GM21717 (cell line): ENCODE measurements at regions not wholly inside any gene's neighbourhood (a gene's known extent, or its start where the extent isn't known, plus 50 kb on each side); places are given as distances from the start of the nearest gene placed in this dataset.

Experiments used
- ATAC-seq: cut with Tn5 transposase; IDR thresholded peaks from one replicate; pipeline ENCODE4 v1.9.1; 2021; ENCODE audit warnings: mild to moderate bottlenecking, moderate library complexity; ENCODE audit not compliant: unreplicated experiment

DNA sequence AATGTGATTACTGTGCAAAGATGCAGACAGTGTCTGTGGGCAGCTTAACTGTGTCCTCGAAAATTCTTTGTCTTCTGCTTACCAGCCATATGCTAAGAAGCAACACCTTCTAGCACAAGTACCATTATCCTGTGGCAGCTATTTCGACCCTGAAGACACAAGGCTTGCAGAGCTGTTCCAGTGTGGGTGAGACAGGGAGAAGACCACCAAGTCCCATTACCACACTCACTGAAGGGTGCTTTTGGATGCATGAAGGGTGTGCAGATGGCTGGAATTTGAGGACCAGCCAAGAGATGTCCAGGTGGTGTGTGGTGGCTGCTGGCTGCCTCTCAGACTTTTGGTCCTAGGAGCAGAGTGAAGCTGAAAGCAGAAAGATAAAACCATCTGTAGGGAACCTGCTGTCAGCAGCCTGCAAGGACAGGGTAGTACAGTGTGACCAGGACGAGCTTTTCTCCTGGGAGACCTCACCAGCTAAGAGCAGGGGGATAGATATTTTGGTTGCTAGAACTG lies 161.8 kb downstream of the ICE1 start:
- ATAC-seq, result no peak

DNA sequence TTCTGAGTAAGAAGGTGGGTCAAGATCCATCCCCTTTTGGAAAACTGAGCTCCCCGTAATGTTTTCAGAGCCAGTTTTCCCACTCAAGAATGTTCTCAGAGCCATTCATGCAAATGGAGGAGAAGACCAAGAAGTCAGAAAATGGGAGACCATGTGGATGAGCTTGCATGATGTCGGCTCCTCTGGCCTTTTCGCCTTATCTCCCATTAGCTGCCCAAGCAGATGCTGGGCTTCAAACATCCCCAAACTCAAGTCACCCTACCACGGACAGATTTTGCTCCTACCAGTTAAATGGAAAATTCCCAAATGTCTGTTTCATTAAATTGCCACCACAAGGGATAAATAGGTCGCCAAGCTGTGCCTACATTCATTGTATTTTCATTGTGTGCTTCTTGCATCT lies 161.4 kb downstream of the ICE1 start:
- ATAC-seq, result no peak

GRCh38 chr5:5583023-5583765 lies 160.7 kb downstream of the ICE1 start:
- ATAC-seq, result no peak

DNA sequence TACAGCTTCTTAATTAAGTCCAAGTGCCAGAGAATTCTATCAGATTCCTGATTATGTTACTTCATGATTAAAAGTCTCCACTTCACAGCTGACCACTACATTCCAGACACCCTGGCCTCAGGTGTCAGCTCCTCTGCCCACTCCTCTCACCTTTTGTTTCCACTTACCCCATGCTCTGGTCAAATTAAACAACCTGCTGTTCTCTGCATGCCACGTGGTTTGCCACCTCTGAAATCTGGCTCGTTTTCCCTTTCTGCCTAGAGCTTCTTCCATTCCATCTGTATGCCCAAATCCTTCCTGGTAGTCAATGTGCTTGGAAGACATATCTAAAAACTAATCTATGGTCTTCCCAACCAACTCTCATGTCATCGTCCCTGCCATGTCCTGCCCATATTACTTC lies 158.6 kb downstream of the ICE1 start:
- no peak for ATAC-seq

DNA sequence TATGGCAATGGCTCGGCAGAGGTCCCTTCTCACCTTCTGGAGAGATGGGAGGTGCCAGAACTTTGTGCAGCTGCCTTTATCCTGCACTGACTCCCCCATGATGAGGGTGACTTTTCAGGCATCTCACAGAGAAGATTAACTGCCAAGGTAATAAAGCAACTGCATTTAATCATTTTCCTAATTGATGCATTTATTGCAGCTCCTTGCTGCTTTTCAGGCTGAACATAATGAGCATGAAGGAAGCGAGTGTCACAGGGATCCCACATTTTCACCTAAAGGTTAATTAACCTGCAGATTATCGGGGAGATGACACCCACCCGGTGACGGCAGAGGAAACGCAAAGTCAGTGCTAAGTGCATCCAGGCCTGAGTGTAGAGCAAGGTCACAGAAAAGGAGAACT lies 154.3 kb downstream of the ICE1 start:
- ATAC-seq, result no peak

DNA sequence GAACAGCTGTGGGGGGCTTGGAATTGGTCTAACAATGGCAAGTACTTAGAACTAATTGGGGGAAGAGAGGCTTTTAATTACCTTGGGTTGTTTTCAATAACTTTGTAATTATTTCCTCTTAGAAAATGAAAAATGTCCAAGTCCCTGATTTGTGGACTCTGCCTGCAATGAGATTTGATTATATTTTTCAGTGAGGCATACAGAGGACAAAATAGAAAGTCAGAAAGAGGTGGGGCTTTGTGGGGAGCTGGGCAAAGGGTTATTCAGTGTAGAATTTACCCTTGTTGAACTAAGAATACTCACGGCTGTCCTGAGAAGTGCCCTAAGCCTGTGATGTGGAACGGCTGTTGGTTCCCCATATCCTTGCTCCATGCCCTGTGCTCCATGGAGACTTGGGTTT lies 153.0 kb downstream of the ICE1 start:
- ATAC-seq, result no peak

GRCh38 chr5:5573798-5574380 lies 151.4 kb downstream of the ICE1 start:
- ATAC-seq, result no peak

- no peak for ATAC-seq
Measured at GRCh38 chr5:5572976-5573797, 150.7 kb downstream of the ICE1 start.

GRCh38 chr5:5572010-5572865 lies 149.8 kb downstream of the ICE1 start:
- ATAC-seq, result no peak

- ATAC-seq, result no peak
Measured at GRCh38 chr5:5570646-5571045, 148.2 kb downstream of the ICE1 start.

- no peak for ATAC-seq
Measured at GRCh38 chr5:5564898-5565297, 142.4 kb downstream of the ICE1 start.

GRCh38 chr5:5560016-5560415 lies 137.5 kb downstream of the ICE1 start:
- ATAC-seq, result no peak

GRCh38 chr5:5558638-5559527 lies 136.4 kb downstream of the ICE1 start:
- ATAC-seq, result no peak

- ATAC-seq, result no peak
Measured at GRCh38 chr5:5558102-5558501, 135.6 kb downstream of the ICE1 start.

DNA sequence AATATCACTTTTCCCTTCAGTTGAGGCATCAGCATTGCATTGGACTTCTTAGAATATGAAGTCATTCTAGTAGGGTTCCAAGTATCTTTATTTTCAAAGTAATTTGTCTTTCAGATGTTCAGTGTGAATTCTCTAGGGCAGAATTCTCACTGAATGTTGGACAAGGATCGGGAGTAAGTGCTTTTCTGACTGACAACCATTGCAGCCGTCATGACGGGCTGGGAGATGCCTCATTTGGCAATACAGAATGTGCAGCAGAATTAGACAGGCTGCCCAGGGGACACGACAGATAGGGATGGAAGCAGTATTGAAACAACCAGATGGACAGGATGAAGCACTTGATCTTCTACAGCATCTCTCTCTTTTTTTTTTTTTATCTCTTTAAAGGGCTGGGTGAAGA lies 129.0 kb downstream of the ICE1 start:
- ATAC-seq, result no peak

DNA sequence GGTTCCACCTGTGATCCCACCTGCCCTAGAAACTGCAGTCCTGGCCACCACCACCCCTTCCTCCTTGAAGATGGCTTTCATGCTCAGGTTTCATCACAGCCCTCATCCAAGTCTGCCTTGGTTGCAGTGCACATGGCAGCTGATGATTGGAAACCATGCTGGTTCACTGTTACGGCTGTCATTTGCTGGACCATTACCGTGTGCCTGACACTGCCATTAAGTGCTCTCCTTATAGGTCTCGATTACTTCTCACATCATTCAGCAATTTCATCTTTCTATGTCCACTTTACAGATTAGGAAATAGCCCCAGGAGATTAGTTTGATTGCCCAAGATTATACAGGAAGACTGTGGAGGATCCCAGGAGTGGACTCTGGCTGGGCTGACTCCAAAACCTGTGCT lies 123.9 kb downstream of the ICE1 start:
- no peak for ATAC-seq

DNA sequence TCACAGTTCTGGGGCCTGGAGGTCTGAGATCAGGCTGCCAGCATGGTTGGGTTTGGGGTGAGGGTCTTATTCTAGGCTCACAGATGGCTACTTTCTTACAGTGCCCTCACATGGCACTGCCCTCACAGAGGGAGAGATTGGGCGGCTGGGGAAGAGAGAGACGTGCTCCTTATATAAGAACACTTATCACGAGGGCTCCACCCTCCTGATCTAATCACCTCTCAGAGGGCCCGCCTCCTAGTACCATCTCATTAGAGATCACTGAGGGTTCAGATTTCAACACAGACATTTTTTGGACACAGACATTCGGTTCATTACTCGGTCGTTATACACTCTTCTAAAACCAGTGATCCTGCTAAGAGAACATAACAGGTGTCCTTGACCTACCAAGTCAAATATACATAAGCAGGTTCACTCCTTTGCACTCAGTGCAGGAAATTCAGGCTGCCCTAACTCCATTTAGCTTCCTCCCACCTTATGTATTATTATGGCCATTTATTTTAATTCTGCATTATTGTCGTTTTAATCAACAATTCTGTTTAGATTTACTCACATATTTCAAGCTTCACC lies 121.7 kb downstream of the ICE1 start:
- ATAC-seq, result no peak

- no peak for ATAC-seq
Measured at GRCh38 chr5:5542654-5543053, 120.2 kb downstream of the ICE1 start.

DNA sequence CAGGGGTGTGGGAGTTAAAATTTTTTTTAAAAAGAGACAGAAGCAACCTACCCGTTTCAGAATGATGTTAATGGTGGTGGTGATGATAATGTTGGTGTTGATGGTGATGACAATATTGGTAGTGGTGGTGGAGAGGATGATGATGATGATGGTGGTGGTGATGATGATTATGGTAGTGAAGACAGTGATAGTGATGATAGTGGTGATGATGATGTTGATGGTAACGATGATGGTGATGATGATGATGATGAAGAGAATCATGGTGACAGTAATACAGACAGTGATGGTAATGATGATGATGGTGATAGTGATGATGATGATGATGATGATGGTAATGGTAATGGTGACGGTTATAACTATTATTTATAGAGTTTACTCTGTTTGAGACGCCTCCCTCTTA lies 117.6 kb downstream of the ICE1 start:
- ATAC-seq, result no peak
